Lung (tissue), 11 donors: ENCODE measurements at regions not wholly inside any gene's neighbourhood (a gene's known extent, or its start where the extent isn't known, plus 50 kb on each side); places are given as distances from the start of the nearest gene placed in this dataset.
"Not testable (repeated sequence)": the region's sequence is repeated elsewhere in the genome, so short reads cannot be mapped to it uniquely, and the experiment has no call there.

Experiments used
- ATAC-seq: fragments of 200-7000 bp; cut with Tn5 transposase; one replicate; pipeline ENCODE4 v1.9.1; 2020; ENCODE audit warnings: moderate number of reproducible peaks; ENCODE audit not compliant: insufficient read depth, low FRiP score
- DNase-seq, 3 donors: peaks; one replicate each; pipeline ENCODE4 v3.0.0-alpha.2; 2013 to 2017
- H3K27ac ChIP-seq, 2 donors: one replicate each; pipeline ENCODE4 v1.5.1; 2013; ENCODE audit warnings: mild to moderate bottlenecking in 2 of 2, moderate library complexity in 2 of 2, control low read depth in 1 of 2, inconsistent platforms in 1 of 2, low read depth in 1 of 2, low read length in 1 of 2
- H3K27me3 ChIP-seq, 3 donors: one replicate each; pipeline ENCODE4 v1.5.1; 2013; ENCODE audit warnings: low read length in 2 of 3; ENCODE audit not compliant: control insufficient read depth in 3 of 3, insufficient read depth in 3 of 3
- H3K36me3 ChIP-seq, 4 donors: one replicate each; pipeline ENCODE4 v1.5.1; 2013; ENCODE audit warnings: low read length in 4 of 4, mild to moderate bottlenecking in 1 of 4, moderate library complexity in 1 of 4; ENCODE audit not compliant: control insufficient read depth in 4 of 4, insufficient read depth in 4 of 4
- H3K4me1 ChIP-seq, 5 donors: one replicate each; pipeline ENCODE4 v1.5.1; 2013; ENCODE audit warnings: low read length in 5 of 5, mild to moderate bottlenecking in 2 of 5, moderate library complexity in 1 of 5; ENCODE audit not compliant: control insufficient read depth in 5 of 5, insufficient read depth in 5 of 5
- H3K4me3 ChIP-seq: one replicate; pipeline ENCODE4 v1.5.1; 2013; ENCODE audit warnings: mild to moderate bottlenecking, control low read depth, moderate library complexity
- H3K9ac ChIP-seq, 2 donors: one replicate each; pipeline ENCODE4 v1.5.1; 2013; ENCODE audit warnings: low read length in 2 of 2, control low read depth in 1 of 2; ENCODE audit not compliant: insufficient read depth in 1 of 2
- H3K9me3 ChIP-seq, 4 donors: one replicate each; pipeline ENCODE4 v1.5.1; 2013; ENCODE audit warnings: low read length in 3 of 4, mild to moderate bottlenecking in 1 of 4, moderate library complexity in 1 of 4; ENCODE audit not compliant: control insufficient read depth in 4 of 4, insufficient read depth in 3 of 4
- WGBS, 2 donors: extraction: QIAGEN DNeasy Blood & Tissue Kit; methylation state at CpG; one replicate each; pipeline ENCODE4 v1.1.7; 2013; 5-methylcytosine and 5-hydroxymethylcytosine counted together
- TF ChIP-seq, protein P1 (sequence below): IDR thresholded peaks from 2 replicates; pipeline ENCODE4 v1.5.1; 2012; ENCODE audit warnings: mild to moderate bottlenecking; ENCODE audit errors: control extremely low read depth, extremely low read depth
- donor health status: control.
- donor health status: control.
- donor health status: Bipolar disorder and iron deficiency.
- donor health status: healthy.
- donor health status: DM: yes; HTN: yes; CAD: no.

DNA sequence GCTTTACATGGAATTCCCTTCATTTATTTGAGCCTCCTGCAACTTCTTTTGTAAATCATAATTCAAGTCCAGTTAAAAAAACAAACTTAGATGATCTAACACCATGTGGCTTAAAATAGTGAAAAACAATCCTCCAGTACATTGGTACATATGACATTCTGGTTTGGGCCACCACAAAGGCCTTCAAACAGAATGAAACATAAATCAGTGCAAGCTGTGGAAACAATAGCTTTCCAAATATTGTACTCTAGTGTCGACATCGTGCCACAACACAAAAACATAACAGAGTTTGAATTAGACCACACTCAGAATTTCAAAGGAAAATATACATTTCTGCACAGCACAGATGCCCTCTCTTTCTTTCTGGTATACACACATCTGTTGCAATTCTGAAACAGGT is 751.3 kb downstream of the SLC6A15 start:
- Histone ChIP-seq H3K9me3 (no peaks in the 10 kb centered on the region), H3K27ac (no peak overlapping the region), H3K36me3 (no peaks in the 10 kb centered on the region), H3K4me1 (no peaks in the 10 kb centered on the region), H3K9ac (no peak overlapping the region), H3K27me3 (no peaks in the 10 kb centered on the region), H3K4me3 (no peak overlapping the region)
- ATAC-seq (no peak), DNase-seq (no peak)
- 63 to 78% methylated on average over 2 of the region's 2 CpGs for WGBS, 2 donors
- TF ChIP-seq, protein P1, sequence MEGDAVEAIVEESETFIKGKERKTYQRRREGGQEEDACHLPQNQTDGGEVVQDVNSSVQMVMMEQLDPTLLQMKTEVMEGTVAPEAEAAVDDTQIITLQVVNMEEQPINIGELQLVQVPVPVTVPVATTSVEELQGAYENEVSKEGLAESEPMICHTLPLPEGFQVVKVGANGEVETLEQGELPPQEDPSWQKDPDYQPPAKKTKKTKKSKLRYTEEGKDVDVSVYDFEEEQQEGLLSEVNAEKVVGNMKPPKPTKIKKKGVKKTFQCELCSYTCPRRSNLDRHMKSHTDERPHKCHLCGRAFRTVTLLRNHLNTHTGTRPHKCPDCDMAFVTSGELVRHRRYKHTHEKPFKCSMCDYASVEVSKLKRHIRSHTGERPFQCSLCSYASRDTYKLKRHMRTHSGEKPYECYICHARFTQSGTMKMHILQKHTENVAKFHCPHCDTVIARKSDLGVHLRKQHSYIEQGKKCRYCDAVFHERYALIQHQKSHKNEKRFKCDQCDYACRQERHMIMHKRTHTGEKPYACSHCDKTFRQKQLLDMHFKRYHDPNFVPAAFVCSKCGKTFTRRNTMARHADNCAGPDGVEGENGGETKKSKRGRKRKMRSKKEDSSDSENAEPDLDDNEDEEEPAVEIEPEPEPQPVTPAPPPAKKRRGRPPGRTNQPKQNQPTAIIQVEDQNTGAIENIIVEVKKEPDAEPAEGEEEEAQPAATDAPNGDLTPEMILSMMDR: no peak

GRCh38 chr12:84159260-84159659 is 753.3 kb downstream of the SLC6A15 start:
- H3K9me3 ChIP-seq: peaks cover 0 to 3% (median 0%) of the 10 kb centered on the region in 4 donors
- no peak overlapping the region for H3K27ac ChIP-seq
- ATAC-seq: no peak
- no peak overlapping the region for H3K9ac ChIP-seq
- no peak for DNase-seq
- H3K4me1 ChIP-seq: no peaks in the 10 kb centered on the region
- TF ChIP-seq, protein P1: no peak
- 96 to 97% methylated on average over 1 of the region's 1 CpG for WGBS, 2 donors
- no peak overlapping the region for H3K4me3 ChIP-seq
- H3K27me3 ChIP-seq: no peaks in the 10 kb centered on the region
- H3K36me3 ChIP-seq: no peaks in the 10 kb centered on the region

GRCh38 chr12:84157170-84157569 is 755.4 kb downstream of the SLC6A15 start:
- ATAC-seq: no peak
- TF ChIP-seq, protein P1: no peak

DNA sequence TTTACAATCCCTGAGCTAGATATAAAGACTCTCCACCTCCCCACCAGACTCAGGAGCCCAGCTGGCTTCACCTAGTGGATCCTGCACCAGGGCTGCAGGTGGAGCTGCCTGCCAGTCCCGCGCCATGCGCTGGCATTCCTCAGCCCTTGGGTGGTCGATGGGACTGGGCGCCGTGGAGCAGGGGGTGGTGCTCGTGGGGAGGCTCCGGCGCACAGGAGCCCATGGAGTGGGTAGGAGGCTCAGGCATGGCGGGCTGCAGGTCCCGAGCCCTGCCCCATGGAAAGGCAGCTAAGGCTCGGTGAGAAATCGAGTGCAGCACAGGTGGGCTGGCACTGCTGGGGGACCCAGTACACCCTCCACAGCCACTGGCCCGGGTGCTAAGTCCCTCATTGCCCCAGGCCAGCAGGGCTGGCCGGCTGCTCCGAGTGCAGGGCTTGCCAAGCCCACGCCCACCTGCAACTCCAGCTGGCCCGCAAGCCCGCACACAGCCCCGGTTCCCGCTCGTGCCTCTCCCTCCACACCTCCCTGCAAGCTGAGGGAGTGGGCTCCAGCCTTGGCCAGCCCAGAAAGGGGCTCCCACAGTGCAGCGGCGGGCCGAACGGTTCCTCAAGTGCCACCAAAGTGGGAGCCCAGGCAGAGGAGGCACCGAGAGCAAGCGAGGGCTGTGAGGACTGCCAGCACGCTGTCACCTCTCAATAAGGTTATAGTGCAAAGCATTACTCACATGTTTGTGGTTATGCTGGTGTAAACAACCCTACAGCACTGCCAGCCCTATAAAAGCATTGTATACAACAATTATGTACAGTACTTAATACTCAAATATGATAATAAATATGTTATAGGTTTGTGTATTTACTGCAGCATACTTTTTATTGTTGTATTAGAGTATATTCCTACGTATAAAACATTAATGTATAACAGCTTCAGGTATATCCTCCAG is 757.3 kb downstream of the SLC6A15 start:
- not testable (repeated sequence) for H3K4me3 ChIP-seq, H3K27ac ChIP-seq, H3K36me3 ChIP-seq, H3K9me3 ChIP-seq, ATAC-seq, H3K27me3 ChIP-seq, H3K4me1 ChIP-seq, H3K9ac ChIP-seq, DNase-seq
- WGBS, 2 donors: 91 to 94% methylated on average over 28 to 30 of the region's 30 CpGs

More at GRCh38 chr12:84157170-84157569, 755.4 kb downstream of the SLC6A15 start:
- no peak overlapping the region for H3K27ac ChIP-seq
- DNase-seq: no peak
- no peak overlapping the region for H3K4me3 ChIP-seq
- H3K36me3 ChIP-seq: no peaks in the 10 kb centered on the region
- WGBS, 2 donors: 65 to 76% methylated on average over 1 of the region's 1 CpG
- H3K9me3 ChIP-seq: peaks cover 0 to 3% (median 0%) of the 10 kb centered on the region in 4 donors
- H3K27me3 ChIP-seq: no peaks in the 10 kb centered on the region
- no peak overlapping the region for H3K9ac ChIP-seq
- H3K4me1 ChIP-seq: no peaks in the 10 kb centered on the region

GRCh38 chr12:84154439-84154990 is 758.1 kb downstream of the SLC6A15 start:
- DNase-seq, ATAC-seq: not testable (repeated sequence)

More at GRCh38 chr12:84154439-84154990, 758.1 kb downstream of the SLC6A15 start:
- H3K4me3 ChIP-seq, H3K27ac ChIP-seq, H3K9ac ChIP-seq, H3K4me1 ChIP-seq, H3K27me3 ChIP-seq, H3K9me3 ChIP-seq, H3K36me3 ChIP-seq: not testable (repeated sequence)
- WGBS, 2 donors: 91 to 92% methylated on average over 15 of the region's 15 CpGs
